ENCODE measurements at regions not wholly inside any gene's neighbourhood (a gene's known extent, or its start where the extent isn't known, plus 50 kb on each side); places are given as distances from the start of the nearest gene placed in this dataset.

- H3K79me2 ChIP-seq (ENCODE audit: insufficient read depth, low read length), result no peaks in the 10 kb centered on the region
- H3K27me3 ChIP-seq (ENCODE audit: insufficient read depth, low read length, poor library complexity, severe bottlenecking), result no peaks in the 10 kb centered on the region
- H3K9me3 ChIP-seq (ENCODE audit: insufficient read depth, low read depth, low read length), result no peaks in the 10 kb centered on the region
- no peaks in the 10 kb centered on the region for H3K36me3 ChIP-seq (ENCODE audit: insufficient read depth, low read length)
- no peak overlapping the region for H3K4me3 ChIP-seq (ENCODE audit: low read length, poor library complexity, severe bottlenecking)
- TF ChIP-seq, protein P1, sequence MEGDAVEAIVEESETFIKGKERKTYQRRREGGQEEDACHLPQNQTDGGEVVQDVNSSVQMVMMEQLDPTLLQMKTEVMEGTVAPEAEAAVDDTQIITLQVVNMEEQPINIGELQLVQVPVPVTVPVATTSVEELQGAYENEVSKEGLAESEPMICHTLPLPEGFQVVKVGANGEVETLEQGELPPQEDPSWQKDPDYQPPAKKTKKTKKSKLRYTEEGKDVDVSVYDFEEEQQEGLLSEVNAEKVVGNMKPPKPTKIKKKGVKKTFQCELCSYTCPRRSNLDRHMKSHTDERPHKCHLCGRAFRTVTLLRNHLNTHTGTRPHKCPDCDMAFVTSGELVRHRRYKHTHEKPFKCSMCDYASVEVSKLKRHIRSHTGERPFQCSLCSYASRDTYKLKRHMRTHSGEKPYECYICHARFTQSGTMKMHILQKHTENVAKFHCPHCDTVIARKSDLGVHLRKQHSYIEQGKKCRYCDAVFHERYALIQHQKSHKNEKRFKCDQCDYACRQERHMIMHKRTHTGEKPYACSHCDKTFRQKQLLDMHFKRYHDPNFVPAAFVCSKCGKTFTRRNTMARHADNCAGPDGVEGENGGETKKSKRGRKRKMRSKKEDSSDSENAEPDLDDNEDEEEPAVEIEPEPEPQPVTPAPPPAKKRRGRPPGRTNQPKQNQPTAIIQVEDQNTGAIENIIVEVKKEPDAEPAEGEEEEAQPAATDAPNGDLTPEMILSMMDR (conservative IDR thresholded peaks at IDR 0.05; ENCODE audit: low read length), result no peak
- TF ChIP-seq EZH2phosphoT487 (IDR thresholded peaks at IDR 0.05; ENCODE audit: borderline replicate concordance), result no peak
- H3K4me2 ChIP-seq (ENCODE audit: low read depth, low read length, poor library complexity, severe bottlenecking), result no peak overlapping the region
- no peak overlapping the region for H3K9ac ChIP-seq (ENCODE audit: low read depth, low read length, poor library complexity, severe bottlenecking)
- H2AFZ ChIP-seq (ENCODE audit: low read length), result no peak overlapping the region
- H3F3A ChIP-seq (ENCODE audit: low read depth), result no peaks in the 10 kb centered on the region
- H4K20me1 ChIP-seq (ENCODE audit: insufficient read depth, low read length, poor library complexity, severe bottlenecking), result no peaks in the 10 kb centered on the region
- H3K4me1 ChIP-seq (ENCODE audit: insufficient read depth, low read length, poor library complexity, severe bottlenecking), result no peaks in the 10 kb centered on the region
- H3K9me2 ChIP-seq (replicated peaks; ENCODE audit: low read depth, low read length), result no peaks in the 10 kb centered on the region
These were observed 185.1 kb upstream of the HDDC2 start for GRCh38 chr6:125486881-125487280.

GRCh38 chr6:125489579-125490285 lies 188.0 kb upstream of the HDDC2 start:
- no peak overlapping the region for H3K4me2 ChIP-seq (ENCODE audit: low read depth, low read length, poor library complexity, severe bottlenecking)
- no peaks in the 10 kb centered on the region for H3K36me3 ChIP-seq (ENCODE audit: insufficient read depth, low read length)
- H3K9ac ChIP-seq (ENCODE audit: low read depth, low read length, poor library complexity, severe bottlenecking), result no peak overlapping the region
- H3K9me2 ChIP-seq (replicated peaks; ENCODE audit: low read depth, low read length), result no peaks in the 10 kb centered on the region
- no peaks in the 10 kb centered on the region for H3K9me3 ChIP-seq (ENCODE audit: insufficient read depth, low read depth, low read length)
- no peaks in the 10 kb centered on the region for H3F3A ChIP-seq (ENCODE audit: low read depth)
- no peaks in the 10 kb centered on the region for H4K20me1 ChIP-seq (ENCODE audit: insufficient read depth, low read length, poor library complexity, severe bottlenecking)
- TF ChIP-seq, protein P1 (conservative IDR thresholded peaks at IDR 0.05; ENCODE audit: low read length), result no peak
- TF ChIP-seq EZH2phosphoT487 (IDR thresholded peaks at IDR 0.05; ENCODE audit: borderline replicate concordance), result no peak
- no peaks in the 10 kb centered on the region for H3K4me1 ChIP-seq (ENCODE audit: insufficient read depth, low read length, poor library complexity, severe bottlenecking)
- H3K27me3 ChIP-seq (ENCODE audit: insufficient read depth, low read length, poor library complexity, severe bottlenecking), result no peaks in the 10 kb centered on the region
- no peak overlapping the region for H3K4me3 ChIP-seq (ENCODE audit: low read length, poor library complexity, severe bottlenecking)
- H3K79me2 ChIP-seq (ENCODE audit: insufficient read depth, low read length), result no peaks in the 10 kb centered on the region
- H2AFZ ChIP-seq (ENCODE audit: low read length), result no peak overlapping the region

- no peaks in the 10 kb centered on the region for H3K9me3 ChIP-seq (ENCODE audit: insufficient read depth, low read depth, low read length)
- H3K4me3 ChIP-seq (ENCODE audit: low read length, poor library complexity, severe bottlenecking), result no peak overlapping the region
- H3K9me2 ChIP-seq (replicated peaks; ENCODE audit: low read depth, low read length), result no peaks in the 10 kb centered on the region
- H3K79me2 ChIP-seq (ENCODE audit: insufficient read depth, low read length), result no peaks in the 10 kb centered on the region
- no peaks in the 10 kb centered on the region for H3K36me3 ChIP-seq (ENCODE audit: insufficient read depth, low read length)
- no peaks in the 10 kb centered on the region for H3K27me3 ChIP-seq (ENCODE audit: insufficient read depth, low read length, poor library complexity, severe bottlenecking)
- H2AFZ ChIP-seq (ENCODE audit: low read length), result no peak overlapping the region
- TF ChIP-seq, protein P1 (conservative IDR thresholded peaks at IDR 0.05; ENCODE audit: low read length), result no peak
- no peak for TF ChIP-seq EZH2phosphoT487 (IDR thresholded peaks at IDR 0.05; ENCODE audit: borderline replicate concordance)
- H3K9ac ChIP-seq (ENCODE audit: low read depth, low read length, poor library complexity, severe bottlenecking), result no peak overlapping the region
- no peak overlapping the region for H3K4me2 ChIP-seq (ENCODE audit: low read depth, low read length, poor library complexity, severe bottlenecking)
- H3F3A ChIP-seq (ENCODE audit: low read depth), result no peaks in the 10 kb centered on the region
- H4K20me1 ChIP-seq (ENCODE audit: insufficient read depth, low read length, poor library complexity, severe bottlenecking), result no peaks in the 10 kb centered on the region
- H3K4me1 ChIP-seq (ENCODE audit: insufficient read depth, low read length, poor library complexity, severe bottlenecking), result no peaks in the 10 kb centered on the region
These were observed 190.3 kb upstream of the HDDC2 start for GRCh38 chr6:125491860-125492618.

Data from Loucy (cell line).